GM21526 (cell line): ENCODE measurements at regions not wholly inside any gene's neighbourhood (a gene's known extent, or its start where the extent isn't known, plus 50 kb on each side); places are given as distances from the start of the nearest gene placed in this dataset.
"Not testable (repeated sequence)": the region's sequence is repeated elsewhere in the genome, so short reads cannot be mapped to it uniquely, and the experiment has no call there.

Source experiments
- ATAC-seq: cut with Tn5 transposase; IDR thresholded peaks from one replicate; pipeline ENCODE4 v1.9.1; 2021; ENCODE audit warnings: moderate library complexity; ENCODE audit not compliant: unreplicated experiment, low FRiP score

- ATAC-seq, result no peak
Observed at GRCh38 chr17:77619851-77620250, 338.7 kb upstream of the TNRC6C start.

DNA sequence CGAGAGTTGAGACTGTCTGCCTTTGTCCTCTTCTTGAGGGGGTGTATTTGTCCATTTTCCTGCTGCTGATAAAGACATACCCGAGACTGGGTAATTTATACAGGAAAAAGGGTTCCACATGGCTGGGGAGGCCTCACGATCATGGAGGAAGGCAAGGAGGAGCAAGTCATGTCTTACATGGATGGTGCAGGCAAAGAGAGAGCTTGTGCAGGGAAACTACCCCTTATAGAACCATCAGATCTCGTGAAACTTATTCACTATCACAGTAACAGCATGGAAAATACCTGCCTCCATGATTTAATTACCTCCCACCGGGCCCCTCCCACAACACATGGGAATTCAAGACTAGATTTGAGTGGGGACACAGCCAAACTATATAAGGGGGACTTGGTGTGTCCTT lies 338.2 kb upstream of the TNRC6C start:
- ATAC-seq, result no peak

DNA sequence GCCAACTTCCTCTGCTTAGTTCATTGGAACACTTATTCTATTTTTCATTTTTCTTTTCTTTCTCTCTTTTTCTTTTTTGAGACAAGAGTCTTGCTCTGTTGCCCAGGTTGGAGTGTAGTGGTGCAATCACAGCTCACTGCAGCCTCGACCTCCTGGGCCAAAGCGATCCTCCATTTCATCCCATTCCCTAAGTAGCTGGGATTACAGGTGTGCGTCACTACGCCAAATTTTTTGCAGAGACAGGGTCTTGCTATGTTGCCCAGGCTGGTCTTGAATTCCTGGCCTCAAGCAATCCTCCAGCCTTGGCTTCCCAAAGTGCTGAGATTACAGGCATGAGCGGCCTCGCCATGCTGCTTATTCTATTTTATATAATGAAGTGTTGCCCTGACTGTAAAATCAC lies 336.4 kb upstream of the TNRC6C start:
- ATAC-seq, result not testable (repeated sequence)

DNA sequence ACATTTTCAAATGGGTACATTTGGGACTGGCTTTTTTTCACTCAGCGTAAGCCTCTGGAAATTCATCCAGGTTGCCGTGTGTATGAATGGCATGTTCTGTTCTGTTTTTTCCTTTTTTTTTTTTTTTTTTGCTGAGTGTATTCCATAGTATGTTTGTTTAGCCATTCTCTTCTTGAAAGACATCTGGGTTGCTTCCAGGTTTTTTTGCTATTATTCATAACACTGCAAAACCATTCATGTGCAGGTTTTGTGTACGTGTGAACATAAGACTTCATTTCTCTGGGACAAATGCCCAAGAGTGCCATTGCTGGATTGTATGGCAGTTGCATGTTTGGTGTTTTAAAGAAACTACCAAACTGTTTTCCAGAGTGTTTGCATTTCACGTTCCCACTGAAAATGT lies 335.9 kb upstream of the TNRC6C start:
- ATAC-seq, result no peak

DNA sequence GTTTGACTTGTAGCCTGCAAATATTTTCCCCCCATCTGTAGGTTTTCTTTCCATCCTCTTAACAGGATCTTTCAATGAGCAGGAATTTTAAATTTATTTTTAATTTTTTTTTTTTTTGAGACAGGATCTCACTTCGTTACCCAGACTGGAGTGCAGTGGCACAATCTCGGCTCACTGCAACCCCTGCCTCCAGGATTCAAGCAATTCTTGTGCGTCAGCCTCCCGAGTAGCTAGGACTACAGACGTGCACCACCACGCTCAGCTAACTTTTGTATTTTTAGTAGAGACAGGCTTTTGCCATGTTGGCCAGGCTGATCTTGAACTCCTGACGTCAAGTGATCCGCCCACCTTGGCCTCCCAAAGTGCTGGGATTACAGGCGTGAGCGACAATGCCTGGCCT lies 335.2 kb upstream of the TNRC6C start:
- not testable (repeated sequence) for ATAC-seq

- ATAC-seq, result no peak
Observed at GRCh38 chr17:77628035-77628434, 330.5 kb upstream of the TNRC6C start.

GRCh38 chr17:77629284-77629683 lies 329.2 kb upstream of the TNRC6C start:
- ATAC-seq, result not testable (repeated sequence)

DNA sequence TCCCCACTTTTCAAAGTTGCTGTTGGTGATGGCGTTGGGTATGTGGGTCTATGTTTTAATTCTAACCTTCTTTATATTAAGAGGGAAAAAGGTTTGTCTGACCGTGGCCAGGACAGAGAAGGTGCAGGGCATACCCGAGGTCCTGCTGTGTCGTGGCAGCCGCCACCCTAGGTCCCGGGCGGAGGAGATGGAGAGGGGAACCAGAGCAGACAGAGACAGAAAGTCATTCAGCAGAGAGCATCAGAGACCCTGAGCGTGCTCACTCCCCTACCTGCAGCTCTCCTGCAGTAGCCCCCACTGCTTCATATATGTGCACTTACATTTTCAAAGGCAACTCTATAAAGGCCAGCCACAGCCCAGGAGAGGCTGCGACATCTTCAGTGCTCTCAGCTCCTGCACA lies 327.2 kb upstream of the TNRC6C start:
- no peak for ATAC-seq

DNA sequence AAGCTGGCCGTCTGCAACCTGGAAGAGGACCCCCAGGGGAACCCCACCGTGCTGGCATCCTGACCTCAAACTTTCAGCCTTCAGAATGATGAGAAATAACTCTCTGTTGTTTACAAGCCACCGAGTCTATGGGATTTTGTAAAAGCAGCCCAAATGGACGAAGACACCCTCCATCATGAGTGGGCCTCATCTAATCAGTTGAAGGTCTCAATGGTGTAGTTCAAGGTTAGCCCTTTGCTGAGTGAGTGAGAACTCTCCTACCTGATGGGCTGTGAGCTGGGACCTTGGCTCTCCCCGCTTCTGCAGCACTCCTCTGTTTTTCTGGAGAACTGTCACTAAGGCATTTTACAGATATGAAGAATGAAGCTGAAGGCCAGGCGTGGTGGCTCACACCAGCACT lies 325.9 kb upstream of the TNRC6C start:
- ATAC-seq, result no peak

GRCh38 chr17:77634710-77635109 lies 323.8 kb upstream of the TNRC6C start:
- no peak for ATAC-seq

GRCh38 chr17:77635176-77635575 lies 323.3 kb upstream of the TNRC6C start:
- no peak for ATAC-seq

DNA sequence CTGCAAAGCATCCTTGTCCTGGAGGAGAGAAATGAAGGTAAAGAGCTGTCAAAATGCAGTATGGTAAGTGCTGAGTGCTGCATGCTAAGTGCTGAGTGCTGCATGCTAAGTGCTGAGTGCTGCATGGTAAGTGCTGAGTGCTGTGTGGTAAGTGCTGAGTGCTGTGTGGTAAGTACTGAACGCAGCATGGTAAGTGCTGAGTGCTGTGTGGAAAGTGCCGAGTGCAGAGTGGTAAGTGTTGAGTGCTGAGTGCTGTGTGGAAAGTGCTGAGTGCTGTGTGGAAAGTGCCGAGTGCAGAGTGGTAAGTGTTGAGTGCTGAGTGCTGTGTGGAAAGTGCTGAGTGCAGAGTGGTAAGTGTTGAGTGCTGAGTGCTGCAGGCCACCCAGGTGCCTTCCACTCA lies 322.7 kb upstream of the TNRC6C start:
- ATAC-seq, result not testable (repeated sequence)

GRCh38 chr17:77636835-77637817 lies 321.4 kb upstream of the TNRC6C start:
- no peak for ATAC-seq

- ATAC-seq, result no peak
Observed at GRCh38 chr17:77637818-77638575, 320.5 kb upstream of the TNRC6C start.

GRCh38 chr17:77640252-77640651 lies 318.3 kb upstream of the TNRC6C start:
- no peak for ATAC-seq

- no peak for ATAC-seq
Observed at GRCh38 chr17:77640916-77641605, 317.4 kb upstream of the TNRC6C start.

GRCh38 chr17:77641718-77642117 lies 316.8 kb upstream of the TNRC6C start:
- no peak for ATAC-seq

DNA sequence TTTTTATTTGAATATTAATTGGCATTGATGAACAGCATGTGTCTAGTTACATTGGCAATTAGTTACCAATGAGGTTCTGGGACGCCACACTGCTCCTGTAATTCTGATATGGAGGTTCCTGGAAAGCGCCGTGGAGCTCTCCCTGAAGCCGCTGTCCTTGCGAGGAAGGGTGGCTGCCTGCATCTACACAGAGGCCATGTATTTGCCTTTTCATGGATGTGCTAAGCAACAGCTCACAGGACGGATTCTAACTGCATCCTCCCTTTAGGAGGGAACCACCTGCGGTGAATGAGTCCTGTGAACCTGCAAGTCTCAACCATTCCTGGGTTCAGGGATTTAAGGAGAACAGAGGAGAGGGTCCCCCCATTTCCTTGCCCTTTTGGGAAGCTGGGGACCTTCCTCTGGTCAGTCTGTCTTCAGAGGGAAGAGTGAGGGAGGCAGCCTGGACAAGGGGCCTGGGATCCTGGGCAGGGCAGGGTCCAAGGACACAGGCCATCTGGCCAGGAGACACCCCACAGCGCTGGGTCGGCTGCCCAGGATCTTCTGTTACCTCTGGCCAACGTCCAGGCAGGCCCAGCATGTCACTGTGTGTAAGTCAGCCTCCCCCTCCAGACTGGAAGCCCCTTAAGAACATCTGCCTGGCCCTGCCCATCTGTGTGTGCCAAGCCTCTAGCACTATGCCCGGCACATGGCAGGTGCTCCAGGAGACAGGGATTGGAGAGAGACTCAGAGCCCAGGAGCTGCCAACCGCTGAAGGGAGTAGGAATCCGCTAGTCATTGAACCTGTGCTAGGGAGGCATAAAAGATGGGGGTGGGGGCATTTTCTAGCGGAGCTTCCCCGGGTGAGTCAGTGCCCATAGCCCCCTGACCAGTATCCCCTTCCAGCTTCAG lies 314.1 kb upstream of the TNRC6C start:
- ATAC-seq, result no peak

GRCh38 chr17:77645072-77646045 lies 313.1 kb upstream of the TNRC6C start:
- no peak for ATAC-seq
